ENCODE measurements at regions not wholly inside any gene's neighbourhood (a gene's known extent, or its start where the extent isn't known, plus 50 kb on each side); places are given as distances from the start of the nearest gene placed in this dataset.
"Not testable (repeated sequence)": the region's sequence is repeated elsewhere in the genome, so short reads cannot be mapped to it uniquely, and the experiment has no call there.

GRCh38 chr10:36533861-36534260 is 591.5 kb upstream of the ANKRD30A start:
- 93 to 94% methylated on average over 8 of the region's 8 CpGs for WGBS, 2 donors
- no peak for DNase-seq
- no peak overlapping the region for H3K4me3 ChIP-seq

GRCh38 chr10:36533316-36533715 is 592.1 kb upstream of the ANKRD30A start:
- no peaks in the 10 kb centered on the region for H3K9me3 ChIP-seq (ENCODE audit: control insufficient read depth in 4 of 4, insufficient read depth in 3 of 4, low read length in 3 of 4)
- TF ChIP-seq CTCF (IDR thresholded peaks at IDR 0.05; ENCODE audit: control extremely low read depth, extremely low read depth) = no peak
- 76 to 94% methylated on average over 2 of the region's 2 CpGs for WGBS, 2 donors
- no peak overlapping the region for H3K27ac ChIP-seq (ENCODE audit: low read depth in 1 of 2, low read length in 1 of 2)
- no peaks in the 10 kb centered on the region for H3K36me3 ChIP-seq (ENCODE audit: control insufficient read depth in 4 of 4, insufficient read depth in 4 of 4, low read length in 4 of 4)
- H3K4me3 ChIP-seq = no peak overlapping the region
- no peak overlapping the region for H3K9ac ChIP-seq (ENCODE audit: insufficient read depth in 1 of 2, low read length in 2 of 2)
- no peaks in the 10 kb centered on the region for H3K27me3 ChIP-seq (ENCODE audit: control insufficient read depth in 3 of 3, insufficient read depth in 3 of 3, low read length in 2 of 3)
- H3K4me1 ChIP-seq (ENCODE audit: control insufficient read depth in 5 of 5, insufficient read depth in 5 of 5, low read length in 5 of 5) = no peaks in the 10 kb centered on the region
- no peak for DNase-seq
- ATAC-seq (ENCODE audit: insufficient read depth, low FRiP score) = no peak

More at GRCh38 chr10:36533861-36534260, 591.5 kb upstream of the ANKRD30A start:
- Histone ChIP-seq H3K9ac (ENCODE audit: insufficient read depth in 1 of 2, low read length in 2 of 2) (no peak overlapping the region), H3K27ac (ENCODE audit: low read depth in 1 of 2, low read length in 1 of 2) (no peak overlapping the region), H3K4me1 (ENCODE audit: control insufficient read depth in 5 of 5, insufficient read depth in 5 of 5, low read length in 5 of 5) (no peaks in the 10 kb centered on the region), H3K9me3 (ENCODE audit: control insufficient read depth in 4 of 4, insufficient read depth in 3 of 4, low read length in 3 of 4) (no peaks in the 10 kb centered on the region), H3K36me3 (ENCODE audit: control insufficient read depth in 4 of 4, insufficient read depth in 4 of 4, low read length in 4 of 4) (no peaks in the 10 kb centered on the region), H3K27me3 (ENCODE audit: control insufficient read depth in 3 of 3, insufficient read depth in 3 of 3, low read length in 2 of 3) (no peaks in the 10 kb centered on the region)
- no peak for TF ChIP-seq CTCF (IDR thresholded peaks at IDR 0.05; ENCODE audit: control extremely low read depth, extremely low read depth)
- no peak for ATAC-seq (ENCODE audit: insufficient read depth, low FRiP score)

GRCh38 chr10:36531621-36532020 is 593.8 kb upstream of the ANKRD30A start:
- no peak overlapping the region for H3K27ac ChIP-seq (ENCODE audit: low read depth in 1 of 2, low read length in 1 of 2)
- H3K36me3 ChIP-seq (ENCODE audit: control insufficient read depth in 4 of 4, insufficient read depth in 4 of 4, low read length in 4 of 4) = no peaks in the 10 kb centered on the region
- no peak overlapping the region for H3K9ac ChIP-seq (ENCODE audit: insufficient read depth in 1 of 2, low read length in 2 of 2)
- DNase-seq (no peak), ATAC-seq (ENCODE audit: insufficient read depth, low FRiP score) (no peak)
- no peaks in the 10 kb centered on the region for H3K27me3 ChIP-seq (ENCODE audit: control insufficient read depth in 3 of 3, insufficient read depth in 3 of 3, low read length in 2 of 3)
- H3K9me3 ChIP-seq (ENCODE audit: control insufficient read depth in 4 of 4, insufficient read depth in 3 of 4, low read length in 3 of 4) = no peaks in the 10 kb centered on the region
- H3K4me3 ChIP-seq = no peak overlapping the region
- H3K4me1 ChIP-seq (ENCODE audit: control insufficient read depth in 5 of 5, insufficient read depth in 5 of 5, low read length in 5 of 5) = no peaks in the 10 kb centered on the region
- no peak for TF ChIP-seq CTCF (IDR thresholded peaks at IDR 0.05; ENCODE audit: control extremely low read depth, extremely low read depth)
- 87 to 88% methylated on average over 1 of the region's 1 CpG for WGBS, 2 donors

- Histone ChIP-seq H3K9ac (ENCODE audit: insufficient read depth in 1 of 2, low read length in 2 of 2) (no peak overlapping the region), H3K4me3 (no peak overlapping the region), H3K27ac (ENCODE audit: low read depth in 1 of 2, low read length in 1 of 2) (no peak overlapping the region), H3K4me1 (ENCODE audit: control insufficient read depth in 5 of 5, insufficient read depth in 5 of 5, low read length in 5 of 5) (no peaks in the 10 kb centered on the region), H3K36me3 (ENCODE audit: control insufficient read depth in 4 of 4, insufficient read depth in 4 of 4, low read length in 4 of 4) (no peaks in the 10 kb centered on the region), H3K27me3 (ENCODE audit: control insufficient read depth in 3 of 3, insufficient read depth in 3 of 3, low read length in 2 of 3) (no peaks in the 10 kb centered on the region), H3K9me3 (ENCODE audit: control insufficient read depth in 4 of 4, insufficient read depth in 3 of 4, low read length in 3 of 4) (no peaks in the 10 kb centered on the region)
- no peak for DNase-seq
- no peak for ATAC-seq (ENCODE audit: insufficient read depth, low FRiP score)
- TF ChIP-seq CTCF (IDR thresholded peaks at IDR 0.05; ENCODE audit: control extremely low read depth, extremely low read depth) = no peak
These were observed 599.4 kb upstream of the ANKRD30A start for GRCh38 chr10:36526033-36526432.

GRCh38 chr10:36524126-36524525 is 601.3 kb upstream of the ANKRD30A start:
- not testable (repeated sequence) for H3K4me1 ChIP-seq (ENCODE audit: control insufficient read depth in 5 of 5, insufficient read depth in 5 of 5, low read length in 5 of 5); H3K27ac ChIP-seq (ENCODE audit: low read depth in 1 of 2, low read length in 1 of 2); H3K27me3 ChIP-seq (ENCODE audit: control insufficient read depth in 3 of 3, insufficient read depth in 3 of 3, low read length in 2 of 3); ATAC-seq (ENCODE audit: insufficient read depth, low FRiP score); H3K4me3 ChIP-seq; H3K9me3 ChIP-seq (ENCODE audit: control insufficient read depth in 4 of 4, insufficient read depth in 3 of 4, low read length in 3 of 4); H3K36me3 ChIP-seq (ENCODE audit: control insufficient read depth in 4 of 4, insufficient read depth in 4 of 4, low read length in 4 of 4); H3K9ac ChIP-seq (ENCODE audit: insufficient read depth in 1 of 2, low read length in 2 of 2); DNase-seq
- WGBS, 2 donors = 92 to 94% methylated on average over 19 to 21 of the region's 21 CpGs
